ENCODE measurements at regions not wholly inside any gene's neighbourhood (a gene's known extent, or its start where the extent isn't known, plus 50 kb on each side); places are given as distances from the start of the nearest gene placed in this dataset.

- H3K4me3 ChIP-seq (ENCODE audit: low read depth, low read length, poor library complexity, severe bottlenecking): no peak overlapping the region
- no peak overlapping the region for H3K27ac ChIP-seq (ENCODE audit: low read depth, low read length, poor library complexity, severe bottlenecking)
- H3K36me3 ChIP-seq (ENCODE audit: insufficient read depth, low read length): no peaks in the 10 kb centered on the region
- no peaks in the 10 kb centered on the region for H4K20me1 ChIP-seq (ENCODE audit: insufficient read depth, low read length)
- H3K9me3 ChIP-seq (ENCODE audit: low read length): no peaks in the 10 kb centered on the region
- H3K4me1 ChIP-seq (ENCODE audit: insufficient read depth, low read length, severe bottlenecking): no peaks in the 10 kb centered on the region
- no peak overlapping the region for H3K4me2 ChIP-seq (ENCODE audit: low read length)
- no peaks in the 10 kb centered on the region for H3K79me2 ChIP-seq (ENCODE audit: insufficient read depth, low read length)
- TF ChIP-seq CTCF (IDR thresholded peaks at IDR 0.05; ENCODE audit: low read length) (no peak), EZH2 (IDR thresholded peaks at IDR 0.05; ENCODE audit: borderline replicate concordance, low read length) (no peak)
- no peaks in the 10 kb centered on the region for H3K9me2 ChIP-seq (ENCODE audit: low read depth, low read length)
- H3K9ac ChIP-seq (ENCODE audit: low read length): no peak overlapping the region
- no peak overlapping the region for H2AFZ ChIP-seq (ENCODE audit: low read length)
- H3K27me3 ChIP-seq (ENCODE audit: insufficient read depth, low read length): no peaks in the 10 kb centered on the region
- H3F3A ChIP-seq (ENCODE audit: insufficient read depth, low read length): no peaks in the 10 kb centered on the region
These were observed 557.9 kb upstream of the ZNF385D start for GRCh38 chr3:22308871-22309270.

- Histone ChIP-seq H3F3A (ENCODE audit: insufficient read depth, low read length) (no peaks in the 10 kb centered on the region), H4K20me1 (ENCODE audit: insufficient read depth, low read length) (no peaks in the 10 kb centered on the region), H3K79me2 (ENCODE audit: insufficient read depth, low read length) (no peaks in the 10 kb centered on the region), H3K9me3 (ENCODE audit: low read length) (no peaks in the 10 kb centered on the region), H3K4me3 (ENCODE audit: low read depth, low read length, poor library complexity, severe bottlenecking) (no peak overlapping the region), H3K4me1 (ENCODE audit: insufficient read depth, low read length, severe bottlenecking) (no peaks in the 10 kb centered on the region), H3K9me2 (ENCODE audit: low read depth, low read length) (no peaks in the 10 kb centered on the region), H3K27ac (ENCODE audit: low read depth, low read length, poor library complexity, severe bottlenecking) (no peak overlapping the region), H2AFZ (ENCODE audit: low read length) (no peak overlapping the region), H3K27me3 (ENCODE audit: insufficient read depth, low read length) (no peaks in the 10 kb centered on the region), H3K9ac (ENCODE audit: low read length) (no peak overlapping the region), H3K36me3 (ENCODE audit: insufficient read depth, low read length) (no peaks in the 10 kb centered on the region), H3K4me2 (ENCODE audit: low read length) (no peak overlapping the region)
- TF ChIP-seq CTCF (IDR thresholded peaks at IDR 0.05; ENCODE audit: low read length) (no peak), EZH2 (IDR thresholded peaks at IDR 0.05; ENCODE audit: borderline replicate concordance, low read length) (no peak)
These were observed 564.9 kb upstream of the ZNF385D start for GRCh38 chr3:22315925-22316324.

- H3K9ac ChIP-seq (ENCODE audit: low read length): no peak overlapping the region
- no peaks in the 10 kb centered on the region for H3K4me1 ChIP-seq (ENCODE audit: insufficient read depth, low read length, severe bottlenecking)
- no peaks in the 10 kb centered on the region for H3K27me3 ChIP-seq (ENCODE audit: insufficient read depth, low read length)
- H3K79me2 ChIP-seq (ENCODE audit: insufficient read depth, low read length): no peaks in the 10 kb centered on the region
- H3K9me3 ChIP-seq (ENCODE audit: low read length): no peaks in the 10 kb centered on the region
- no peak overlapping the region for H3K27ac ChIP-seq (ENCODE audit: low read depth, low read length, poor library complexity, severe bottlenecking)
- H3K36me3 ChIP-seq (ENCODE audit: insufficient read depth, low read length): no peaks in the 10 kb centered on the region
- H3K4me3 ChIP-seq (ENCODE audit: low read depth, low read length, poor library complexity, severe bottlenecking): no peak overlapping the region
- H3F3A ChIP-seq (ENCODE audit: insufficient read depth, low read length): no peaks in the 10 kb centered on the region
- no peaks in the 10 kb centered on the region for H4K20me1 ChIP-seq (ENCODE audit: insufficient read depth, low read length)
- no peak overlapping the region for H2AFZ ChIP-seq (ENCODE audit: low read length)
- H3K9me2 ChIP-seq (ENCODE audit: low read depth, low read length): no peaks in the 10 kb centered on the region
- TF ChIP-seq CTCF (IDR thresholded peaks at IDR 0.05; ENCODE audit: low read length) (no peak), EZH2 (IDR thresholded peaks at IDR 0.05; ENCODE audit: borderline replicate concordance, low read length) (no peak)
- no peak overlapping the region for H3K4me2 ChIP-seq (ENCODE audit: low read length)
These were observed 567.3 kb upstream of the ZNF385D start for GRCh38 chr3:22318325-22318724.
